WERI-Rb-1 (cell line): ENCODE measurements at regions not wholly inside any gene's neighbourhood (a gene's known extent, or its start where the extent isn't known, plus 50 kb on each side); places are given as distances from the start of the nearest gene placed in this dataset.
A peak's percentile ranks its signal among the peaks of the same experiment; 100 is the strongest.

ENCODE experiments used
- DNase-seq: peaks from one replicate; pipeline ENCODE4 v3.0.0-alpha.2; 2020
- H3K27ac ChIP-seq: fragments of 250-450 bp; sonication (Bioruptor Pico); 2 replicates; pipeline ENCODE4 v1.5.1; 2020; ENCODE audit warnings: mild to moderate bottlenecking, moderate library complexity
- H3K27me3 ChIP-seq: fragments of 250-450 bp; sonication (Bioruptor Pico); 2 replicates; pipeline ENCODE4 v1.5.1; 2021; ENCODE audit warnings: mild to moderate bottlenecking, low read depth, moderate library complexity; ENCODE audit not compliant: insufficient read depth, severe bottlenecking
- H3K36me3 ChIP-seq: fragments of 250-450 bp; sonication (Bioruptor Pico); 2 replicates; pipeline ENCODE4 v1.5.1; 2020; ENCODE audit warnings: mild to moderate bottlenecking, moderate library complexity
- H3K4me3 ChIP-seq: 2 replicates; pipeline ENCODE4 v1.5.1; 2011; ENCODE audit warnings: low read depth, mild to moderate bottlenecking, control low read depth, low read length
- H3K9me3 ChIP-seq: fragments of 250-450 bp; sonication (Bioruptor Pico); 2 replicates; pipeline ENCODE4 v1.5.1; 2021; ENCODE audit warnings: mild to moderate bottlenecking, moderate library complexity; ENCODE audit not compliant: severe bottlenecking
- CTCF ChIP-seq: IDR thresholded peaks from 2 replicates; pipeline ENCODE4 v1.5.1; 2011; ENCODE audit warnings: low read depth, mild to moderate bottlenecking, control low read depth, inconsistent platforms, low read length

- H3K36me3 ChIP-seq, result no peaks in the 10 kb centered on the region
- no peak overlapping the region for H3K27ac ChIP-seq
- no peaks in the 10 kb centered on the region for H3K27me3 ChIP-seq
- DNase-seq, result no peak
- TF ChIP-seq CTCF, result no peak
- no peaks in the 10 kb centered on the region for H3K9me3 ChIP-seq
- no peak overlapping the region for H3K4me3 ChIP-seq
Measured at GRCh38 chr2:49677227-49677626, 522.9 kb upstream of the FSHR start.

DNA sequence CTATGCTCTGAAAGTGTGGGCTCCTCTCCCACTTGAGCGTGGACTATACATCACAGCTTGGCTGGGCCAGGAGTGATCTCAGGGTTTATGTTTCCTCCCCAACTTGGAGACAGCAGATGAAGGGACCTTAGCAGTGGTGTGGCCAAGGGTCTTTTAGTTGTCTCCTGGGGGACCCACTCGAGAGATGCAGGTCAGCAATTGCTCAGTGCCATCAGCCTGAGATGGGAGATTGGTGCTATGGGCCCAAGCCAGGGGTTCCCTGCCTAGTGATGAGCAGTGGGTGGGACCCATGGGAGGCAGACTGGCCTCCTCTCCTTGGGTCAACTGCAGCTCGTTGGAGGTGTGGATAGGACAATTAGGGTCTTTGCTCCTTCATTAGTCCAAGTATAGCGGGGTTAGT is 510.5 kb upstream of the FSHR start:
- no peak for DNase-seq
- Histone ChIP-seq H3K27ac (no peak overlapping the region), H3K27me3 (no peaks in the 10 kb centered on the region), H3K4me3 (no peak overlapping the region), H3K9me3 (no peaks in the 10 kb centered on the region), H3K36me3 (no peaks in the 10 kb centered on the region)
- no peak for TF ChIP-seq CTCF

DNA sequence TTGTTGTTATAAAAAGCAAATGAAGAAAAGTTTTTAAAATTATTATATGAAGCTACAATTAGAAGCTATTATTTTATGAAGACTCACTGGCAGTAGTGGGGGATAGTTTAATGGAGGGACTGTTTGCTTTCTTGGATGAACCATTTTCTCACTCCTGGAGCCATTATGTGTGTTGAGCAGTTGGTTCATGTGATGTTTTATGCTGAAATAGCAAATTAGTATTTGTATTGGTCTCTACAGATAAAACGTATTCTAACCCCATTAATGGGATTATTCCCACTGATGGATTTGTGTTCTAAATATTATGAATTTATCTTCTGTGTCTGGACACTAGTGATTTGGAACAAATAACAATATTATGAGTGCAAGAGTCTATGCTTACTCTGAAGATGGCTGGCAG is 507.5 kb upstream of the FSHR start:
- no peaks in the 10 kb centered on the region for H3K27me3 ChIP-seq
- no peak for TF ChIP-seq CTCF
- no peak for DNase-seq
- no peaks in the 10 kb centered on the region for H3K9me3 ChIP-seq
- no peaks in the 10 kb centered on the region for H3K36me3 ChIP-seq
- H3K4me3 ChIP-seq, result no peak overlapping the region
- no peak overlapping the region for H3K27ac ChIP-seq

DNA sequence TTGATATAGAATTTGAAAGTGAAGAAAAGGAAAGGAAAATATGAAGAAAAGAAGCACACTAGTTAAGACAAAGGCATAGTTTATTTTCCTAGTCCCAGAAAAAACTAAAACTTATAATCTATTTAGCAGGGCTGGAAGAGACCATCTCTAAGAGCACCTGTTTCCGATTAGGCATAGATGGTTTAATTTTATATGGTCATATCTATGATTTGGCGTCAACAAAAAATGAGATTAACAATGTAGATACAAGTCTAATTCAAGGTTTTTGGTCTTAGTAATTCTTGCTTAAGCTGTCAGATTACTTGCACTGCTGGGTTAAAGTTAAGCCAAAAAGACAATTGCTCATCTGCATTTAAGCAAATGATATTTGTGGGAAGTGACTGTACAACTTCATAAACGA is 502.5 kb upstream of the FSHR start:
- Histone ChIP-seq H3K4me3 (no peak overlapping the region), H3K9me3 (no peaks in the 10 kb centered on the region), H3K27me3 (no peaks in the 10 kb centered on the region), H3K27ac (peak overlapping the region; percentile 79), H3K36me3 (no peaks in the 10 kb centered on the region)
- TF ChIP-seq CTCF, result no peak
- no peak for DNase-seq

DNA sequence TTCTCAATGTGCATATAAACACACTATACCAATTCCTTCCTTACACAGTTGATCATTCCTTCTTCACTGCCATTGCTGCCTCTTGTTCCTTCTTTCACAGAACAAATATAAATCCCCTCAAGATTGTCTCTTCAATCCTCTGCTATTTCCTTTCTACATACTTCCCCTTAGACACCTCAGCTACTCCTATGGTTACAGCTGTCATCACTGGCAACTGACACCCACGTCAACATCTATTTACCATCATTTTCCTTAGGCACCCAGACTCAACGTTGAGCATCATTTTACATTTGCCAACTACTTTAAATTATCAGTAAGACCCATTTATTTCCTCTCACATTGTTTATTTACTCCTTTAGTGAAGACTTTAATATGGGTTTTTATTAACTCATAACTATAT is 488.8 kb upstream of the FSHR start:
- Histone ChIP-seq H3K9me3 (peaks cover 2% of the 10 kb centered on the region), H3K27ac (no peak overlapping the region), H3K36me3 (no peaks in the 10 kb centered on the region), H3K27me3 (no peaks in the 10 kb centered on the region), H3K4me3 (no peak overlapping the region)
- DNase-seq, result no peak
- TF ChIP-seq CTCF, result no peak

- H3K4me3 ChIP-seq, result no peak overlapping the region
- no peak overlapping the region for H3K27ac ChIP-seq
- no peaks in the 10 kb centered on the region for H3K27me3 ChIP-seq
- no peaks in the 10 kb centered on the region for H3K36me3 ChIP-seq
- H3K9me3 ChIP-seq, result no peaks in the 10 kb centered on the region
- DNase-seq, result no peak
- TF ChIP-seq CTCF, result no peak
Measured at GRCh38 chr2:49640630-49641029, 486.3 kb upstream of the FSHR start.
